GM19043 (cell line): ENCODE measurements at regions not wholly inside any gene's neighbourhood (a gene's known extent, or its start where the extent isn't known, plus 50 kb on each side); places are given as distances from the start of the nearest gene placed in this dataset.
A peak's percentile ranks its signal among the peaks of the same experiment; 100 is the strongest.
"Not testable (repeated sequence)": the region's sequence is repeated elsewhere in the genome, so short reads cannot be mapped to it uniquely, and the experiment has no call there.

Experiments
- ATAC-seq: cut with Tn5 transposase; IDR thresholded peaks from one replicate; pipeline ENCODE4 v1.9.1; 2021; ENCODE audit warnings: low read depth; ENCODE audit not compliant: unreplicated experiment

DNA sequence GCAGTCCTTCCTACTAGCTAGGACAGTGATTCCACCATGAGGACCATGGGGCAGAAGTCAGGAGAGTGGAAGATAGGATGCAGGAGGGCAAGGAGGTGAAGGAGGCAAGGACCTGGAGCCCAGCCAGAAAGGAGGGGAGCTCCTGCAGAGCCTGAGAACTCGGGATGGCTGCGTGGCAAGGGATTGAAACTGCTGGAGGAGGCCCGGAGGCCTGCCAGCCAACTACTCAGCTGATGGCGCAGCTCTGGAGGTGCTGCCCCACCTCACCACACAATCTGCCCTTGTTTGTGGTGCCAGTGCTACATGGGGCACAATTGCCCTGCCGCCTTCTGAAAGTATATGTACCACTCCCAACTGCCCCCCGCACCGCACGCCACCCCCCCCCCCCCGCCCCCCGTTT is 307.3 kb upstream of the CHRNA7 start:
- ATAC-seq, result not testable (repeated sequence)

DNA sequence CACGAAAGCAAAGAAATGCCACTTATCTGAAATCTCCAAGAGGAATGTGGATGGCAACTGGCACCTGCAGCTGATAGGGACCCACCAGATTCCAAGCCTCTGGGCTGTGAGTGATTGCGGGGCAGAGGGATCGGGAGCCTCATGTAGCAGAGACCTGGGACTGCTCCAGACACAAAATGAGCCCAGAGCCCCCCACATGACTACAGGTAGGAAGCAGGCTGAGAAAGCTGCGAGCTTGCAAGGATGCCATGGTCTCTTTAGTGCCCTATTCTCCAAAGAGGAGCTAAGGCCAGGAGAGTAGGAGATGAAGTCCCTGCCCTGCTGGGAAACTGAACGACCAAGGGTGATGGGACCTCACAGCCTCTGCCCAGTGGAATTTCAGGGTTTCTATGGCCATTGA is 305.4 kb upstream of the CHRNA7 start:
- ATAC-seq, result not testable (repeated sequence)

DNA sequence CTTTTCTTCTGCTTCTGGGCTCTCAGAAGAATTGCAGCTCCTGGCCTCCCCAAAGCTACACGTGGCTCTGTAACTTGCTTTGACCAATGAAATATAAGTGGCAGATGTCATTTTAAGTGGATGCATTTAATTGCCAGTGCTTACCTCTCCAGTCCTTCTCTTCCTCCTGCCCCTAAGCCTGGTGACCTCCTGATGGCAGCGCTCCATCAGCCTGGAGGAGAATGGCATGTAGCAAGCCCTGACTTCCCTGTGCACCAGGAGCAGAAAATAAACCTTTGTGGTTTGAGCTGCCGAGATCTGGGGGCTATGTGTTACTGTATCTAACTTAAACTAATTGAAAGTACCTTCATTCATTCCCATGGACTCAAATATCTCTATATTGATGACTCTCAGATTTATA is 304.7 kb upstream of the CHRNA7 start:
- not testable (repeated sequence) for ATAC-seq

DNA sequence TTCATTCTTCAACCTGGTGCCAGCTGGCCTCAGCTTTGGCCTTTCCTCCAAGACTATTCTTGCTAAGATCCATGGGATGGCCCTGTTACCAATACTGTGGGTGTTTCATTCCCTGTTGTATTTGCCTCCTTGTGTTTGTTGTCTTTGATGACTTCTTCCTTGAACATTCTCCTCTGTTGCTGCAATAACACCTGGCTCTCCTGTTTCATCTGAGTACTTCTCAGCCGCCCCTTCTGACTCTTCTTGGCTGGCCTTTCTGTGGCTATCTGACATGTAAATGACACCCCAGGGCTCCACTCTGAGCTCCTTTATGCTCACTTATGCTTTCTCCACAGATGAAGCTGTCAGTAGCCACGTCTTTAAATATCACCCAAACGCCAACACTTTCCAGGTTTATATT is 302.7 kb upstream of the CHRNA7 start:
- ATAC-seq, result no peak

DNA sequence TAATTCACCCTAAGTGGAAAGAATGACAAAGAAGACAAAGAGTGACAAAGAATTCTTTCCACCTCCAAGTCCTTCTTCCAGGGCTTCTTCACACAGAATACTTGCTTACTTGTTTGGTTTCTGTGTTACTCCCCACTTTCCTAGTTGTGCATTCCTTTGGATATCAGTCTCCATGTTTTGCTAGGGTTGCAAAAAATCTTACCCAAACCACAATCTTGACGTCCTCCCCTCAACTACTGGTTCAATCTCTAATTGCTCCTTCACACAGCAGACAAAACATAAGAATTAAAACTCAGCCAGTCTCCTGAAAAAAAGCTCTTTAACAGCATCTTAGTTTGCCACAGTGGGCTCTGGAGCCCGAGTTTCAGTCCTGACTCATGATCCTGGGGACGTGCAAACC is 297.6 kb upstream of the CHRNA7 start:
- no peak for ATAC-seq

DNA sequence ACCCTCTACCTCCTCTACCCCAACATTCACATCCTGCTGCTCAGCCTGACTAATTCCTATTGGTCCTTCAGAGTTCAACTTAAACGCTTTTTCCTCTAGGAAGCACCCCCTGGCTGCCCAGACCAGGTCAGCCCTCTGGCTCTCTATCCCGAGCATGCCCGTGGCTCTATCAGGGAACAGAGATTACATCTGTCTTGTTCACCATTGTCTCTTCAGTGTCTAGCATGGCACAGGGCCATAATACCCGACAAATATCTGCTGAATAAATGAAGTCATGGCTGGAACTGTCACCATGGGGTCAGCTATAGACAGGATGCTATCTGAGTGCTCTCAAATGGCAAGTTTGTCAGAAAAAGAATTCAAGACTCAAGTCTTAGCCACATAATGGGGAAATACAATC is 296.9 kb upstream of the CHRNA7 start:
- no peak for ATAC-seq

DNA sequence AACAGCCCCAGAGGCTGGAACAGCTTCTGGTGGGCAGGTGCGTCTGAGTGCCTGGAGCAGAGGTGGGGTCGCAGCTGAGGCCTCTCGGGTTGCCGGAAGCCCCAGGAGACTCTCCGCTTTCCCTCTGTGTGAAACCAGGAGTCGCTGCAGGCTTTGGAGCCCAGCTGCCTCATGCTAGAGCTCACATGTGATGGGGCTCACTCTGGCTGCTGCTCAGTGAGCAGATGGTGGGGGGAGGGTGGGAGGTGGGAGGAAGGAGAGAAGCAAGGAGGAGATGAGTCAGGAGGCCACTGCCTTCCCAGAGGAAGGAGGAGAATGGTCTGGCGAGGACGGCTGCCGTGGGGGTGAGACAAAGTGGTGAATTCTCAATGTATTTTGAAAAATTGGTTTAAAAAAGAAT is 290.1 kb upstream of the CHRNA7 start:
- ATAC-seq, result no peak

DNA sequence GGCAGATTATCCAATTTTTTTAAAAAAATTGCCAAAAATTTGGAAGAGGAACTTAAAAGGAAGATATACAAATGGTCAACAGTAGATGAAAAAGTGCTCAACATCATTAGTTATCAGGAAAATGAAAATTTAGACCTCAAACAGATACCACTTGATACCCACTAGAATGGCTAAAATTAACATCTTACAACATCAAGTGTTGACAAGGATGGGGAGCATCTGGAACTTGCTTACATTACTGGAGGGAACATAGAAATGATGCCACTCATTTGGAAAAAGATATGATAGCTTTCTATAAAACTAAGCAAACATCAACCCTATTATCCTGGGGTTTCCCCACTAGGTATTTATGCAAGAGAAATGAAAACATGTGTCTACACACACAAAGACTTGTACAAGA is 284.5 kb upstream of the CHRNA7 start:
- no peak for ATAC-seq

DNA sequence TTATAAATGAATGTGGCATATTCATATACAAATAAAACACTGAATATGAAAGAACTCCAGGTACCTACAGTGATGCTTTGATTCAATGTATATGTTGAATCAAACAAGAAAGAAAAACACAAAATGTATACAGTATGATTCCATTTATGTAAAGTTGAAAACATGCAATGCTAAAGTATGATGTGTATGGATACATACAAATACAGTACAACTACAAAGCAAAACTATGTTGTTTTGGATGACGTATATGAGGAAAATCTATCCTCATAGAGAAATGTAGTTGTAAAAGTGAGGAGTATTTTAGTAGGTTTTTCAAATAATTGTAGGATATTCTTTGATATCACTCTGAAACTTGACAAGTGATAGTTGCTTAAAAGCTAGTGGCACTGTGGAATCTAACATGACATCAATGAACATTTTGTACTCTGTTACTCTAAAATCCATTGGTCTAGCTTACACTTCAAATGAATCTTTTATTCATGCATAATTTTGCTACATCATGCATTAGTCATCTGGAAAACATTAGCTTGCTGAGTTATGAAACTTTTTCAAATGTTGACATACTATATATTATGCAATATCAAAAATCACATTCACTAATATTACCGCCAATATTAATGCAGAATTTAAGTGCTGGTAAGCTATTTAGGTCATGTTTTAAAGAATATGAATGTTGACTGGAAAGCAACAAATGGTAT is 278.1 kb upstream of the CHRNA7 start:
- ATAC-seq, result no peak

DNA sequence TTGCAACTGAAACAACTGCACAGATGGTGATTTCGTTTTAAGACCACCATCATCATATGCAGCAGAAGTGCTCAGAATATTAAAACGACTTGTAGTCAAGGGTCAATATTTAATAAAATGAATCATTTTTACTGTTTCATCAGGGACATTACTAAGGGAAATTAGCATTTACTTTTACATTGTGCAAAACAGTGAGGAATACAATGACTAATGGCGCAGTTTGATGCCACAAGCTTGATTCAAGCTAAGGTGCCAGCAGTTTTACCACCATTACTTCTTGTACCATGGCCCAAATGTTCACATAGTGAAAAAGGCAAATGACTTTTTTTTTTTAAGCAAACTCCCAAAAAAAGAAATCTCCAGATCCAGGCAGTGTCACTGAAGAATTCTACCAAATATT is 277.4 kb upstream of the CHRNA7 start:
- ATAC-seq, result no peak

DNA sequence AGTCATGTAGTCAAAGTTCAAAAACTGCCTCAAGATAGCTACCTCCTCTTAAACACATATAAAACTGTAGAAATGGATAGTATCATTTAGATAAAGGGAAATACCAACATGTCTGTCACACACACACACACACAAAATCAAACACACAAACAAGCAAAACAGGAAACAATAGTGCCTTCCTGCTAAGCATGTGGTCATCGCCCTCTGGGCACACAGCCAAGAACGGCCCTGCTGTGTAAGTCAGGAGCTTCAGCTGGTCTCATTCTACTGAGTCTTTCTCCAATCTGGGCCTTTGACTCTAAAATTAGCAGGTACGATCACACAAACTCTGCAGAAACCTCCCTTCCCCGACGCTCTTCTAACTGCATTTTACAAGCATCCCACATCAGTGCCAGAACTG is 272.2 kb upstream of the CHRNA7 start:
- ATAC-seq, result no peak

DNA sequence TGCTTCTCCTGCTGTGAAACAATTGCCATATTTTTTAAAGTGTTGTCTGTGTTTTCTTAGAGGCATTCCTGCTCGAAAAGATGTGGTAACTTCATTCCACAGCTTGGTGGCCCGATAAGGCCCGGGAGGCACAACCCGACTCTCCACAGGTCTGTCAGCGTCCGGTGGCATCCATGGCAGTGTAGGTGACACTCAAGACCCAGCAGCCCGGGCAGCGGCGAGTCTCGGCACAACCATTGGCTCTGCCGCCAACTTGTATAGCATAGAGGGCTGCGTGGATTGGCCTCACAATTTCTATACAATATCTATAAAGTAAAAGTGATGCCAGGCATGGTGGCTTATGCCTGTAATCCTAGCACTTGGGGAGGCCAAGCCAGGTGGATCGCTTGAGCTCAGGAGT is 262.3 kb upstream of the CHRNA7 start:
- ATAC-seq, result no peak

DNA sequence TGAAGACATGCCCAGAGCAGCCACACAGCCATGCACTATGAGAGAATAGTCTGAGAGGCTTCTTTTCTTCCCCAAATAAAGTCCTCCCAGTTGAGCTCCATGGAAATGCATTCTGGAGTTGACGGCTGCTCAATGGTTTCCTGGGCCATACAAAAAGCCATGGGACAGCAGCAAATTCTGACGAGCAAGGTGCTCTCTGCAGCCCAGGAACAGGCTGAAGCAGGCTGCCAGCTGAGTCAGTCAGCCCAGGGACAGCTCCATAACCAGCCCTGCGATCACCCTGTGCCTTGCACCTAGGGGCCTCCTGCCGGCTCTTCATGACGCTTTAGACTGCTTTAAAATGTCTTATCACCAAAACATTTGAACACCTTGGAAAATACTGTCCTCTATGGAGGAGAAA is 256.3 kb upstream of the CHRNA7 start:
- no peak for ATAC-seq

DNA sequence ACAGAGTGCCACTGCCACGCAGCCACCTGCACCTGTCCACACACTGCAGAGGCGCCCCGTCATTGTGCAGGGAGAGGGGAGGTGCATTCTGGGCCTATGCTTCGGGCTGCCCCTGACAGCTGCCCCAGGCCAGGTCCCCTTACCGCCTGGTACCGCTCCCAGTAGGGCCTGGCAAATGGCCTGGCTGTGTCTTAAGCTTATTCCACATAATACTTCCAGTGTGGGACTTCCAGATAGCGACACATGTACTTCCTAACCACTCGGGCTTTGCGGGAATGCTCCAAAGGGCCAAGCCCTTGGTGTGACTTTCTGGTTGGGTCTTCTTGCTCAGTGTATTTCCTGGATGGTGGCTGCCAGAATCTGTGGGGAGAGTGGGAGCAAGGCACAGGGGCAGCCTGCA is 254.3 kb upstream of the CHRNA7 start:
- no peak for ATAC-seq

DNA sequence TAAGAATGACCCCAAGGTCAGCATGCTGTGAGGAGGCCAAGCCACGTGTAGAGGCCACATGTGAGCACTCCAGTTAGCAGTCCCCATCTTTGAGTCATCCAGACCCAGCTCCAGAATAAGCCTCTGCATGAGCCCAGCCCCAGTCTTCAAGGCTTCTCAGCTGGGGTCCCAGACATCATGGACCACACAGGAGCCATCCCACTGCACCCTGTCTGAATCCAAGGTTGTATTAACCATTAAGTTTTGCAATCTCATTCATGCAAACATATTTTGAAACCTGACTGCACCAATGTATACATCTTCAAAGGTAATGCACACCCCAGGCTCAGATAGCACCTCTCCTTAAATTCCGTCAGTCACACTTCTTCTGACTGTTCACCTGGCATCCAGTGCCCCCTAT is 249.1 kb upstream of the CHRNA7 start:
- ATAC-seq, result no peak

DNA sequence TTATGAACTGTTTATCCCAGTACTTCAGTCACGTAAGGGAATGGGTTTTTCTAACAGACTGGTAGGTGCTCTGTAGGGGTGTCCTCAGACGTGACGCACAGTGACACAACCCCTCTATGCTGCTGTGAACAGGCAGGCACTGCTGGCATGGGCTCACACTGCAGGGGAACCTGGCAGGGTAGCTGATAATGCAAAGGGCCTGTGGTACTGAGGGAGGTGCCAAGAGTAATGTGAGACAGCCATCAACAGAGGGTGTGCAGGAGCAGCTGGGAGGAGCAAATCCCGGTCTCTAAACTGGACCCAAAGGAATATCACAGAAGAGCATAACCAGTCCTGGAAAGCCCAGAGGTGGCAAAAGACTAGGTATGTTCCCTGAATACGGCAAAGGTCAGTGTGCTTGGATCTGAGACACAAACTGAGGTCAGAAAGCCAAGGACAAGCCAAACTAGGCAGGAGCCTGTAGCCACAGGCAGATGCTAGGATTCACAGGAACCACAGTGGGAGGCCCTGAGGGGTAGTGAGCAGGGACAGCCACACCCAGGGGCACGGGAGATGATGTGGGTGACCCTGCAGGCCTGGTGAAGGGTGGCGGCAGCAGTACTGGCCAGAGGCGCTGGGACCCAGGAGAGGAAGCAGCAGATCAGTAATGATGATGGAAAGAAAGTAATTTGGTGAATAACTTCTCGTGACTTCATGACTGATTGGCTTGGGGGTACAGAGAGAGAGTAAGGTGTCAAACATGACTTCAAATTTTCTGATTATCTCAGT is 248.1 kb upstream of the CHRNA7 start:
- no peak for ATAC-seq

DNA sequence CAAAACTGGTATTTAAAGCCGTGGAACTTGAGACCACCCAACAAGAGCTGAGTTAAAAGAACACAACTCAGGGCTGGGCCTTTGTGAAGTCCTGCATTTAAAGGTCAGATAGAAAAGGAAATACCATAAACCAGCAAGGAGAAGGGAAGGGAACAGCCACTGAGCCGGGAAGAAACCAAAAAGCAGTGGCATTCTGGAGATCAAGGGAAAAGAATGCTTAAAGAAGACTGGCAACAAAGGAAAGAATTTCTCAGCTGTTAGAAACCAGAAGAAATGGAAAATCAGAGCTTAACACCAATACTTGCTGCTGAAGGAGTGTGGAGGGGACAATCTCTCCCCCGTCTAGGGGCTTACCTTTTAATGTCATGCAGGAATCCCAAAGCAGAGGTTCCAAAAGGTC is 247.4 kb upstream of the CHRNA7 start:
- ATAC-seq, result no peak

DNA sequence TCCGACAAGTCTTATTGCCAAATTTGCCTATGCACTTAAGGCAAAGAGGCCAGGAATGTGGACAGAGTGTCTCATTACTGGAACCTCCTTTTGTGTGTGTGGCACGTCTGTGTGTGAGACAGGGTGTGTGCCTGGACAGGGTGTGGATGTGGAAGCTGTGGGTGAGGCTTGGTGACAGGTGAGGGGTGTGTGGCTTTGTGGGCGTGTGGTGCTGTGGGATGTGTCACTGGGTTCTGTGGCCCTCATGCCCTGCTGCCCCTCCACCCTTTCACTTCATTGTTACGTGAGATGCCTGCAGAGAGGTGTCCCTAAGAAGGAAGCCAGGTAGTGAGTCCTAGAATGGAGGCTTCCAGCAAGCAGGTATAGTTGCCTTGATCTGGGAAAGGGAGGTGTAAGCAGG is 244.0 kb upstream of the CHRNA7 start:
- ATAC-seq, result no peak

DNA sequence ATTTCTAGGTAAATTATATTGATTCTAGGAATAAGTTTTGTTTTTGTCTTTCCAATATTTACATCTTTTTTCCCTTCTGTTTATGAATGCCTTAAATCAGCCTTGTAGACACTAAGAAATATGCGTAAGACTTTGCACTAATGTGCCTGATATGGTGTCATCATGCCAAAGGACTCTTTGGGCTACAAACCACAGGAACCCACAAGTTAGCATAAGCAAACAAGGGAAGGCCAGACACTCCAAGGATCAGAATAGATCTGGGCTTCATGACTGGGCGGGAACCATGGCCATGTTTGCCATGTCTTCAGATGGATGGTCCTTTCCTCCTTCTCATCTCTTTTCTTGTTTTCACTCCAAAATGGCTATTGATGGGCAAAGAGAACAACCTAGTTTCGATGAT is 242.2 kb upstream of the CHRNA7 start:
- no peak for ATAC-seq

DNA sequence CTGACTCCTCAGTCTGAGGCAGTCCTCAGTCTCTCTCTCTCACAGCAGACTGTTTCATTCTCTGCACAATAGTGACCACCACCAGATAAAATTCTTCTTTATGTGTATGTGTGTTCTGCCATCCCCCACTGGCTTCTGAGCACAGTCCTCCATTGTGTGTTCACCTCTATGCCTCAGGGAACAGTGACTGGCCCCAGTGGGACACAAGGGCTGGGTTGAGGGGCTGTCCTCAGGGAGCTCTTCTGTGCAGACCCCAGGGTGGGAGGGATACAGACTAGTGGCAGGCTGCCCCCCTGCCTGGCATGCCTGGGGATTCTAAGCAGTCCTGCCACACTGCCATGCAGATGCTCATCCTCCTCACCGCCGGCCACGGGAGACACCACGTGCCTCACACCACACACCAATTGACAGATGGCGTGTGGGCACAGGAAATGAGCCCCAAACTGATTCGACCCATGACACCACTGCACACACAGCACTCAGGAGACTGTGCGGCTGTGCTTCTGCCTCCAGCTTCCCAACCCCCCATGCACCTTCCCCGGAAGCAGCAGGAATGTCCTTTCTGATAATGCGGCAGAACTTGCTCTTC is 237.6 kb upstream of the CHRNA7 start:
- ATAC-seq, result no peak

DNA sequence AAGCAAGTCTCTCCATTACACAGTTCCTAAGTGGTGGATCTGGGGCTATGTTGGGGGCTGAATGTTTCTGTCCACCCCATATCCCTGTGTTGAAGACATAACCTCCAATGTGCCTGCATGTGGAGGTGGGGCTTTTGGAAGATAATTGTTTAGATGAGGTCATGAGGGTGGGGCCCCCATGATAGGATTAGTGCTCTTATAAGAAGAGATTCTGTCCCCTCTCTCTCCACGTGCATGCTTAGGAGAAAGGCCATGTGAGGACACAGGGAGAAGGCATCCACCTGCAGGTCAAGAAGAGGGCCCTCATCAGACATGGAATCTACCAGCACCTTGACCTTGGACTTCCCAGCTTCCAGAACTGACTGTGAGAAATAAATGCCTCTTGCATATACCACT is 231.0 kb upstream of the CHRNA7 start:
- no peak for ATAC-seq

DNA sequence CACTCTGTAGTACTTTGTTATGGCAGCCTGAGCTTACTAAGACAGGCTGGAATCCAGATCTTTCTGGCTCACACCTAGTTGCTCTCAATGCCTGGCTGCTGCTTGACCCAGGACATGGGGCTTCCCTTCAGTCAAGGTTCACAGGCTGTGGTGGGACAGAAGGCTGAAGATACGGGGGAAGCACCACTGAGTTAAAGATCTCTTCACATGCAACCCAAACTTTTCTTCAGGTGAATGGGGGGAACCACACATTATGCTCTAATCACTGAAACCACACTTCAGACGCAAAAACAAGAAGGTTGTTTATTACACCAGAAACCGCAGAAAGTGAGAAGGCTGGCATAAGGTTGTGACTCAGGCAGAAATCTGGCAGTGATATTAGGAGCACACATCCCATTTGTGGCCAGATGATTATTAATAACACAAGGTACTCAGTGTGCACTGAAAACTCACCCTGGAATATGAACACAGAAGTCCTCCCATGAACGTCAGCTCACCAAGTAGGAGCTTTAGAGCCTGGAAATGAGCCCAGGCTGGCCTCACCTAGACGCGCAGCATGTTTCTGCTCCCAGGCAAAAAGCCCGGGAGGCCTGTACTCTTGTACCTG is 230.5 kb upstream of the CHRNA7 start:
- ATAC-seq, result peak; percentile 77
